DND-41 (cell line): ENCODE measurements at regions not wholly inside any gene's neighbourhood (a gene's known extent, or its start where the extent isn't known, plus 50 kb on each side); places are given as distances from the start of the nearest gene placed in this dataset.

ENCODE experiments used
- EZH2 ChIP-seq: IDR thresholded peaks from 3 replicates; pipeline ENCODE4 v1.6.1; 2012; ENCODE audit warnings: borderline replicate concordance, low read depth, mild to moderate bottlenecking, moderate library complexity, low read length, inconsistent platforms; ENCODE audit not compliant: severe bottlenecking
- TF ChIP-seq, protein P1 (sequence below): IDR thresholded peaks from 2 replicates; pipeline ENCODE4 v1.5.1; 2012; ENCODE audit warnings: borderline replicate concordance, low read length, moderate library complexity, mild to moderate bottlenecking; ENCODE audit not compliant: poor library complexity, severe bottlenecking; ENCODE audit errors: extremely low read depth

DNA sequence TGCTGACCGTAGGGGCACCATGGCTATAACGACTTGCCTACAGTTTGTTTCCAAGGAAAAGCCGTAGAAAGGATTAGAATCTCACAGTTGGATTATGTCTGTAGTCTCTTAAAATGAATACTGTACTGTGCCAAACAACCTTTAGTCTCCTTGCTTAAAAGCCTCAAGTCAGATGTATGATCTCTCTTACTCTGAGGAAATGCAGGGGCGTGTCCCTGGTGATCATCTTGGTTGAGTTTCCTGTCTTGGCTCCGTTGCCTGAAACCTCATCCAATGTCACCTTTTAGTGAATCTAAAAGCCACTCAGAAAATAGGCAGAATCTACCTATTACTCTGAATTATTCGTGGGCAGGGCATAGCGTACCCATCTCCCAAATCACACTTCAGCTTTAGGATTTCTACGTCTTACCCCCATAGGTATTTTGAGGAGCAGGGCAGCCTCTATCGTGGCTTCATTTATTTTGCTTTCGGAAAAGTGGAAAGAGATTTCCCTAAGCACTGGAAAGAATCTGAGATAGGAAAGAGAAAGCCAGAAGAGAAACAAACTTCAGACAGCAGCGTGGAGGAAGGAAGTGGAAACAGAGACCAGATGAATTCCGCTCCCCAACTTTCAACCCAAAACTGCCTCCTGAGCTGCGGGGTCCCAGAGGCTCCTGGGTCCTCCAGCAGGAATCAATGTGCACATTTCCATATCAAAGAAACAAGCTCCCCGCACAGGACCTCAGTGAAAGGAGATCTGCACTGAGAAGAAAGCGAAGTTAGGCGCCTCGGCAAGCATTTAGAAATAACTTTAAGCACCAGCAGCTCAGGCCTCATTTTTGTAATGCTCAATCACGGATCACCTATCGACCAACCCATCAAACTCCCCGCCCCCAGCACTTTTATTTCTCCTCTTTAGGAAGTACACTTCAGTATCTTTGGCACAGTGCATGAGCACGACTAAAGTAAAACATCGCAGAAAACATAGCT, 245.8 kb downstream of the ETS1 start:
- TF ChIP-seq, protein P1, sequence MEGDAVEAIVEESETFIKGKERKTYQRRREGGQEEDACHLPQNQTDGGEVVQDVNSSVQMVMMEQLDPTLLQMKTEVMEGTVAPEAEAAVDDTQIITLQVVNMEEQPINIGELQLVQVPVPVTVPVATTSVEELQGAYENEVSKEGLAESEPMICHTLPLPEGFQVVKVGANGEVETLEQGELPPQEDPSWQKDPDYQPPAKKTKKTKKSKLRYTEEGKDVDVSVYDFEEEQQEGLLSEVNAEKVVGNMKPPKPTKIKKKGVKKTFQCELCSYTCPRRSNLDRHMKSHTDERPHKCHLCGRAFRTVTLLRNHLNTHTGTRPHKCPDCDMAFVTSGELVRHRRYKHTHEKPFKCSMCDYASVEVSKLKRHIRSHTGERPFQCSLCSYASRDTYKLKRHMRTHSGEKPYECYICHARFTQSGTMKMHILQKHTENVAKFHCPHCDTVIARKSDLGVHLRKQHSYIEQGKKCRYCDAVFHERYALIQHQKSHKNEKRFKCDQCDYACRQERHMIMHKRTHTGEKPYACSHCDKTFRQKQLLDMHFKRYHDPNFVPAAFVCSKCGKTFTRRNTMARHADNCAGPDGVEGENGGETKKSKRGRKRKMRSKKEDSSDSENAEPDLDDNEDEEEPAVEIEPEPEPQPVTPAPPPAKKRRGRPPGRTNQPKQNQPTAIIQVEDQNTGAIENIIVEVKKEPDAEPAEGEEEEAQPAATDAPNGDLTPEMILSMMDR: no peak
- no peak for TF ChIP-seq EZH2
